PC-3 (cell line): ENCODE measurements at regions not wholly inside any gene's neighbourhood (a gene's known extent, or its start where the extent isn't known, plus 50 kb on each side); places are given as distances from the start of the nearest gene placed in this dataset.

Source experiments
- CTCF ChIP-seq: fragments of 300-600 bp; sonication (generic); conservative IDR thresholded peaks from 2 replicates; pipeline ENCODE4 v1.5.1; 2017; ENCODE audit warnings: antibody characterized with exemption, low read depth, mild to moderate bottlenecking, low read length
- EZH2 ChIP-seq: fragments of 300-600 bp; sonication (generic); IDR thresholded peaks from one replicate; pipeline ENCODE4 v1.6.1; 2017; ENCODE audit warnings: antibody characterized with exemption, mild to moderate bottlenecking, low read length; ENCODE audit not compliant: unreplicated experiment
- EZH2phosphoT487 ChIP-seq: fragments of 300-600 bp; sonication (generic); IDR thresholded peaks from 2 replicates; pipeline ENCODE4 v1.6.1; 2018; ENCODE audit warnings: mild to moderate bottlenecking, antibody characterized with exemption, low read length, borderline replicate concordance

- TF ChIP-seq CTCF (no peak), EZH2phosphoT487 (no peak), EZH2 (no peak)
Measured at GRCh38 chr7:89517815-89518214, 636.5 kb upstream of the STEAP1 start.
